ENCODE measurements at regions not wholly inside any gene's neighbourhood (a gene's known extent, or its start where the extent isn't known, plus 50 kb on each side); places are given as distances from the start of the nearest gene placed in this dataset.

GRCh38 chr16:51816929-51817328 lies 665.9 kb upstream of the SALL1 start:
- H2AFZ ChIP-seq (ENCODE audit: low read length) = no peak overlapping the region
- ATAC-seq (no peak), DNase-seq (ENCODE audit: low spot score) (no peak), FAIRE-seq (no peak)
- in situ Hi-C loops (cut with HindIII; ENCODE audit: extremely low pct_ligation_motif_present, low pct_unique_long_range_greater_than_20kb) (loop anchor here (5.0 kb wide), 1 partner anchor 165 kb away; no protein-coding TSS in a partner anchor), intact Hi-C loops (cut with micrococcal nuclease; ENCODE audit: unreplicated experiment) (no loop called here)
- BruUV-seq (replicated peaks) = no TSS peak
- no peak for TF ChIP-seq ZBTB34 (CRISPR knock-in tag; IDR thresholded peaks at IDR 0.05)
- TF ChIP-seq SMARCE1 (IDR thresholded peaks at IDR 0.05; ENCODE audit: borderline replicate concordance) = no peak
- no peak for TF ChIP-seq RBFOX2 (IDR thresholded peaks at IDR 0.05; ENCODE audit: low read depth, low read length)
- TF ChIP-seq RFXAP (CRISPR knock-in tag; IDR thresholded peaks at IDR 0.05; ENCODE audit: borderline replicate concordance) = no peak
- TF ChIP-seq ZNF781 (CRISPR knock-in tag; IDR thresholded peaks at IDR 0.05; ENCODE audit: borderline replicate concordance, not compliant biosample characterization) = no peak
- TF ChIP-seq E2F5 (CRISPR knock-in tag; conservative IDR thresholded peaks at IDR 0.05) = no peak
- no peak for TF ChIP-seq FLYWCH1 (CRISPR knock-in tag; IDR thresholded peaks at IDR 0.05)
- TF ChIP-seq MED8 (CRISPR knock-in tag; IDR thresholded peaks at IDR 0.05; ENCODE audit: insufficient replicate concordance) = no peak
- TF ChIP-seq SP1 (IDR thresholded peaks at IDR 0.05) = no peak
- no peak for TF ChIP-seq SP1 (CRISPR knock-in tag; IDR thresholded peaks at IDR 0.05)
- TF ChIP-seq SSRP1 (CRISPR knock-in tag; IDR thresholded peaks at IDR 0.05) = no peak
- TF ChIP-seq ZFYVE20 (CRISPR knock-in tag; IDR thresholded peaks at IDR 0.05; ENCODE audit: borderline replicate concordance, low read depth) = no peak
- no peak for TF ChIP-seq ZC3H13 (CRISPR knock-in tag; IDR thresholded peaks at IDR 0.05)
- TF ChIP-seq SRSF1 (optimal IDR thresholded peaks at IDR 0.05; ENCODE audit: low read depth, low read length) = no peak
- no peak for TF ChIP-seq ZNF484 (CRISPR knock-in tag; IDR thresholded peaks at IDR 0.05; ENCODE audit: borderline replicate concordance, low read depth)
- no peak for TF ChIP-seq CBX1 (IDR thresholded peaks at IDR 0.05; ENCODE audit: low read depth)
- no peak for TF ChIP-seq PREB (CRISPR knock-in tag; IDR thresholded peaks at IDR 0.05)
- TF ChIP-seq ZFP82 (CRISPR knock-in tag; IDR thresholded peaks at IDR 0.05; ENCODE audit: borderline replicate concordance) = no peak
- TF ChIP-seq KDM5A (IDR thresholded peaks at IDR 0.05; ENCODE audit: borderline replicate concordance, low read length) = no peak
- H3K27me3 ChIP-seq (ENCODE audit: control insufficient read depth in 1 of 2, insufficient read depth in 2 of 2, low read length in 2 of 2) = no peaks in the 10 kb centered on the region
- no peak overlapping the region for H3K4me2 ChIP-seq (ENCODE audit: low read depth, low read length)
- no peak overlapping the region for H3K4me3 ChIP-seq (replicated peaks in 1 of 3; ENCODE audit: insufficient read depth in 1 of 3, low read depth in 2 of 3, low read length in 3 of 3)
- CTCF ChIA-PET (ENCODE audit: low intra/inter-chr PET ratio, low total read pairs) = interaction anchor here (1.3 kb wide), 1 partner anchor 165 kb away, joined by 4 read pairs; no protein-coding TSS in a partner anchor
- H3K4me1 ChIP-seq (ENCODE audit: insufficient read depth, low read length) = no peaks in the 10 kb centered on the region
- no peaks in the 10 kb centered on the region for H4K20me1 ChIP-seq (ENCODE audit: insufficient read depth, low read length)
- H3K27ac ChIP-seq (ENCODE audit: extremely low read length, insufficient read depth, low read length) = no peak overlapping the region
- H3K9me3 ChIP-seq (ENCODE audit: low read length) = peaks cover 11% of the 10 kb centered on the region
- no peak overlapping the region for H3K9ac ChIP-seq (ENCODE audit: insufficient read depth, low read depth, low read length)
- POLR2A ChIA-PET = no interaction called here
- no peaks in the 10 kb centered on the region for H3K36me3 ChIP-seq (replicated peaks in 1 of 2; ENCODE audit: control insufficient read depth in 1 of 2, insufficient read depth in 2 of 2, low read length in 2 of 2)
- H3K79me2 ChIP-seq (ENCODE audit: insufficient read depth, low read length) = no peaks in the 10 kb centered on the region
